HG03095 (cell line): ENCODE measurements at regions not wholly inside any gene's neighbourhood (a gene's known extent, or its start where the extent isn't known, plus 50 kb on each side); places are given as distances from the start of the nearest gene placed in this dataset.

ENCODE experiments used
- ATAC-seq: cut with Tn5 transposase; IDR thresholded peaks from one replicate; pipeline ENCODE4 v1.9.1; 2021; ENCODE audit warnings: moderate library complexity; ENCODE audit not compliant: unreplicated experiment

DNA sequence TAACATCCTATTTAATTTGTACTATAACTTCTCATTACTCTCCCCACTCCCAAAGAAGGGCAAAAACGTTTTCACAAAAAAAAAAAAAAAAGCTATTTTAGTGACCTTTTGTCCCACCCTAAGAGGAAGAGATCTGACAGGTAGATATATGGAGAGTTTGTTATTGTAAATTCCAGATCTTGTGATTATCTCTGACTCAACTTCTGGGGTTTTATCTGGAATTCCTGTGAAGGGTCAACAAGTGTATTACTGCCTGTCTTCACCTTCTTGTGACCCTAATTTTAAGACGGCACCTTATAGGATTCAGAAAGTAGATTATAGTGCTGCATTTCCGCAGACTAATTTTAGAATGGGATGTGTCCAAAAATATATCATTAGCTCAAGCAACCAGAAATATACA lies 205.9 kb upstream of the CDIN1 start:
- no peak for ATAC-seq

DNA sequence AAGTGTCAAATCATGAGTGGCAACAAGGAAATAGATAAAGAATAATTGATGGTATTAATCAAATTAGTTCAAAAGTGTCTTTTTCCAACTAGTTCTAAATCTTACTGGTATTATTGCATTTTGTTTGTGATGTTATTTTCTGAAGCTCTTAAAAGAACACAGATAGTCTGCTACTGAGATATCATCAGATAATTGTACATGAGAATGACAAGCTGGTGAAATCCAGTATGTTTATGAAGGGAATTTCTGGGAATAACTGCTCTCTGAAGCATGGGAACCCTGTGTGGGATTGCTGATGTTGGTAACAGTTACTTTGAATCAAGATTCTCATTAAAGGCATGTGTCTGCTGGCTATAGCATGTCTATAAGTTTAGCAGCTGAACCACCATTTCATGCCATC lies 190.3 kb upstream of the CDIN1 start:
- no peak for ATAC-seq

DNA sequence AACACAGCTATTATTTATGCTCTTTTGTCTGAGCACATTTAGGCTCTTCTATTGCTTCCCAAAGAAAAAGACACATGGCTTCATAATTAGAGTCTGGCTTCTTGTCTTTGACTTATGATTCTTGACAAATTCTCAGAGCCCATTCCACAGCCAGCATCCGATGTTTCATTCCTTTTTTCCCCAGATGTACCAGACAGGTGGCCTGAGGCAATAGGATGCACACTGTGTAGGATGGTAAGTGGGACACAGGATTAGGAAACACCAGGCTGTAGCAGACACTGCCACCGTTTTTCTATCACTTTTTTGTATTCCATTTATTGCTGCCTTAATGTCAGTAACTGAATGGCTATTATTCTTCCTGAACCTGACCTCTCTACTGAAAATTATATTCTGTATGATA lies 188.9 kb upstream of the CDIN1 start:
- ATAC-seq = no peak

DNA sequence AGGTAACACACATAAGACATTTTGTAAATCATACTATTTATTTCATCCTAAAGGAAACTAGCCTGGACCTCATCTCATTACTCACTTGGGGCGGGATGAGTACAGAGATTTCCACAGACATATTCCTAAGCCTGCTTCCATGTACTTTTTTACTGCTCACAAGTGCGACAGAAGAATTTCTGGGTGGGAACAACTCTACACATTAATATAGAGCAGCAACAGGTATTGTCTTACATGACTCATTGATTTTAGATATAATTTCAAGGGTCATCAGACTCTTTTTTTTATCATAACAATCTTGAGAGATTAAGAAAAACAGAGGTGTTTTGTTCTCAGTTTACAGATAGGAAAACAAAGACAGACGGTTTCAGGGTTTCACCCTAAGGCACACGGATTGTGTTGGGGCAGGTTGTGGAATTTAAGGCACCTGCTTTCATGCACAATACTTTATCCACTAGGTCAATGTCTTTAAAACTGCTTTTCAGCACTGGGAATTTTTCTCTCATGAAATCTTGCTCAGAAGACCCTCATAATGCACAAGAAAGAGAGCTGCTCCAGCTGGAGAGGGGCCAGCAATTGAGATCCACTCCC lies 186.7 kb upstream of the CDIN1 start:
- ATAC-seq = no peak

DNA sequence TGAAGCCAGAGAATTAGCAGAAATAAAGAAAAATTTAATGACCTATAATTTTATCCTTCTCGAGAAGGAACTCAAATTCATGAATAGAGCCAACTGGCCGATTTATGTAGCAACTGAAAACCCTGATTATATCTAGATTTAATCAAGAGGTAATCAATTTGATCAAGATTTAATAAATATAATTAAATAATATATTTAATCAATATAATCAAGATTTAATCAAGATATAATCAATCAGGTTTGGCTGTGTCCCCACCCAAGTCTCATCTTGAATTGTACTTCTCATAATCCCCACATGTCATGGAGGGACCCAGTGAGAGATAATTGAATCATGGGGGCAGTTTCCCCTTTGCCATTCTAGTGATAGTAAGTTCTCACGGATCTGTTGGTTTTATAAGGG lies 181.2 kb upstream of the CDIN1 start:
- ATAC-seq = no peak

DNA sequence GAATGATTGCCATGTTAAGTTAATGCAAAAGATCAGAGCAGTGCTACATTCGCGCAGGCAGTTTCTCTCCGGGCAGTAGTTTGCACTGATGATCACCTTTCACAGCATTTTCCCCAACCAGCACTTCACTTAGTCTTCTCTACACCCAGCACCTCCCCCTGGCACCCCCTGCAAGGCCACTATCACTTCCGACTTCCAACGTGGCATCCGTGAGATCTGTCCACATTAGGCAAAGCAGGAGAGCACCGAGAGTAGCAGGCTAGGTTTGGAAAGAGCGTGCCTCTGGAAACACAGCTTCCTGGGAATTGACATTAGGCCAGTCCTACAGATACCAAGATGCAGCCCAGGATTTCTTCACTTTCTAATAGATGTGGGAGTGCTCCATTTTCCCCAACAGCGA lies 180.2 kb upstream of the CDIN1 start:
- ATAC-seq = no peak

DNA sequence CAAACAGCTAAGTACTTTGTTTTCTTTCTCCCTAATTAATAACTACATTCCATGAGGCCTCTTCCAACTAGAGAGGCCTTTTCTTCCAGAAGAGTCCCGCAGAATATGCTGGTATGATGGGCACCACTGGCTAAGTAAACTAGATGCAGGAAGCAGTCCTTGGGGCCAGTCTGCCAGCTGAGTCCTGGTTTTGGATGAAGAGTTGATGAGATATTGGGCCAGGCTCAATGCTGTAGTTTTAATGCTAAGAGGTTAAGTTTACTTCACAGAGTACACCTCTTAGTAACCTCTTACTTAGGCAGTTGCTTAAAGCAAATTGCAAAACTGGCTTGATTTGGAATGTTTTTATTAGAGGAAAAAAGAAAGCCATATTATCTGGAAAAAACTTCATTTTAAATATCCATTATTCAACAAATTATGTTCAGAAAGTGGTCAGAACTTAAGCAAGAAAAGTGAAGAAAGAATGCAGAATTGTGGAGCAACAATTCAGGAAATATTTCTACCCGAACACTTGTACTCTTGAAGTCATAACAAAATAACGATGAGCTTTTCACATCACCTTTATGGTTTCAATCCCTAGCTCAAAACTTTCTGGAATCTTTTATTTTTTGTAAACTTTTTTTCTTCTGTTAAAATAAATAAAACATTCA lies 178.4 kb upstream of the CDIN1 start:
- no peak for ATAC-seq

DNA sequence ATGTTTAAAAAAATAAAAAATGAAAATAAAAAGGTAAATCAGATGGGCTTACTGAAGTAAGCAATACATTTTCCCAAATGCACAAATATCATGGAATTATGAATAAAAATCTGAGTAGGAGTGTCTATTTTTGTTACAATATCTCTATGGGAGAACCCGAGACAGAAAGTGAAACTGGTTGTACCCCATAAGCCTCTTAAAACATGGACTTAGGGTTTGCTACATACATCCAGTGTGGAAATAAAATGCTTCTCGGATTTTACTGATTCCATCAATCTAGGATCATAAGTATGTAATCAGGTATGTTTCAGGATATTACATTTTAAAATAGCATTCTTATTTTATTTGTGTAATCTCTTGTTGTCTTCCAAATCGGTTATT lies 177.8 kb upstream of the CDIN1 start:
- no peak for ATAC-seq

DNA sequence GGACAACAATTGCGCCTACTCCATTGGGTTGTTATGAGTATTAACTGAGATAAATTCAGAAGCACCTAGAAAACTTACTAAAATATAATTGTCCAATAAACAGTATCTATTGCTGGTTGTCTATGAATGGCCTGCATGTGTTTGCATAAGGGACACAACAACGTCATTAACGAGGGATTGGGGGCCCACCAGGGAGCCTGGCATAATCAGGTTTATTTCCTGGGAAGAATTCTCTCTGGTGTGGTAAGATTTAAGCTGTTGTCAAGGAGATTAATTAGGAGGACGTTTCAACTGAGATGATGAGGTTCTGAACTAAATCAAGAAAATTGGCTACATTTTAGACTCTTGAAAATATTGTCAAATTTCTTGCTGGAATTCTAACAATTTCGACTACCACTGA lies 176.1 kb upstream of the CDIN1 start:
- no peak for ATAC-seq

DNA sequence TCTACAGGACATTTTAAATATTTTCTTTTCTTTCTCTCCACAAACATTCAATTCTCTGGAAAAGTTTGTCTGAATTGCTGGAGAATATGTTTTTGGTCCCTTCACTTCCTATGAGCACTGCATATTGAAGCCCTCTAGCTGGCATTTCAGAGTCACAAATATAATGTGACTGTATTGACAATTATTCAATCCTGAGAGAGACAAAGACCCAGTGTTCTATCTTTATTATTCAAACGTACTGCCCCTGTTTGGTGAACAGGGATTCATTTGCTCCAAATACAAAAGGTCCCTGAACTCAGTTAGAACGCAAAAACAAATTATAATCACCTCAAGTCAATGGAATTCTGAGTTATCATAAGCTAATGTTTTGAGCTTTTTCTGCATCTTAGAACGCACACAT lies 173.1 kb upstream of the CDIN1 start:
- ATAC-seq = no peak

DNA sequence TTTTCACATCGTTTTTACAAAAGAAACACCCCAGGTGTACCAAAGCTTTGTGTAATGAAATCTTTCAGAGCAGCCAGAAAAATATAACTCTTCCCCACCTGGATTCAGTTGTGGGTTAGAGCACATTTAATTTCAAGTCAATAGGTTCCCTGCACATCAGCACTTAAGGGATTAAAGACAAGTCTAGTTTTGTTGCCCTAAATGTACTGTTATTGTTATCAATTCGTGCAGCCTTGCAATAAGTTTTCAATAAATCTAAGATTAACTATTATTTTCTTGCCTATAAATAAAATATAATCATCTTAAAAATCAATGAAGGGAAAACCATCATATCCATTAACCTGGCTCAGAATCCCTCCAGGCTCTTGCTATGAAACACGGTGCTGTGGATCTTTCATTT lies 172.5 kb upstream of the CDIN1 start:
- no peak for ATAC-seq

DNA sequence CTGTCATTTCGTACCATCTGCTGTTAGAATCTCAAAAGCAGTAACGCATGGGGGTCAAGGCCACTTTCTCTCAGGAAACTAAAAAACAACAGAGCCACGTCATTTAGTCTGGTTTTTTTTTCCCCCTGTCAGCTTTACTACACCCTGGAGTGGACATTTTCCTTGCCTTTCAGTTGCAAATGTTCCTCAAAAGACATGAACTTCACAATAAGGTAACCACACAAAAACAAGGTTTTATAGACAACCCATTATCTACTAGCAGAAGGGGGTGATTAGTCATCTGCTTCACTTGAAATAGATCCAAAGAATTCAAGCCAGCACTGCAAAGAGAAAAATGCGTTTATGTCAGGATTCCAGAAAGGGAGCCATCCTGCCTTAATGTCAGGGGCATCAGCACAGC lies 171.8 kb upstream of the CDIN1 start:
- ATAC-seq = no peak

DNA sequence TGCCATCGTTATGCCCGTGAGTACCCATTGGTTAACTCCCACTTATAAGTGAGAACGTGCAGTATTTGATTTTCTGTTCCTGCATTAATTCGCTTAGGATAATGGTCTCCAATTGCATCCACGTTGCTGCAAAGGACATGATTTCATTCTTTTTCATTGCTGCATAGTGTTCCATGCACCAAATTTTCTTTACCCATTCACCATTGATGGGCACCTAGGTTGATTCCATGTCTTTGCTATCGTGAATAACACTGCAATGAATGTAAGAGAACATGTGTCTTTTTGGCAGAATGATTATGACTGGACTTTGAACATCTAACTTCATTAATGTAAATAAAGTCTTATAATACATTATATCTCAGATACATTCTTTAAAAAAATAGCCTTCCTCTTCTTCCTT lies 169.6 kb upstream of the CDIN1 start:
- ATAC-seq = no peak

DNA sequence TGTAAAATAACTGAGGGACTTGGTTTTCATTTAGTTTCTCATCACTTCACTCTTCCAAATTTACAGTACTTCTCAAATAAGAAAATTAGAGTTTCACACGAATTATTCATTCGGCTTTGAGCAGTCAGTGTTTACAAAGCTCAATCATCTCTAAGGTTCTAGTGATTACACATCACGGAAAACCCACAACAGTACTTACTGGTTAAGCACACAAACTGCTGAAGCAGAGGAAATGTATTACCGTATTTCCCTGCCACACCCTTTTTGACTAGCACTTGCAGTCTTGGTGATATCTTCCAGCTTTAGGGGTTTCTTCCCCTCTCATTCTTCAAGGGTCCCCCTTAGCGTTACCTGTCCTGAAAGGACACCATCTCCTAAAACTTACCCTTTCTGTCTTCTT lies 164.8 kb upstream of the CDIN1 start:
- no peak for ATAC-seq

DNA sequence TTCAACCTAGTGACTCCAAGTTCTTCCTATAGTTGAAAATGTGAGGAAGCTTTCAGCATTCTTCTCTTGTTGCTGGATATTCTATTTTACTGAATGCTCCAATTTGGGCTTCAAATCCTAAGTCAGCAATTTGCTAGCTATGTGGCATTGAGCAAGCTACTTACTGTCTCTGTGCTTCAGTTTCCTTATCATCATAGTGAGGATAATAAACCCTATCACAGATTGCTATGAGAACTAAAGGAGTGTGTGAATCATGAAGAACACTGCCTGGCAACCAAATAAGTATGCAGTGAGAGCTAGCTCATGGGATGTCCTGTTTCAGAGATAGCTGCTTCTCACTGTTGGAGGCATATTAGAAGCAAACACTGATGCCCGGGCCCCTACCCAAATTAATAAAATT lies 163.8 kb upstream of the CDIN1 start:
- no peak for ATAC-seq

DNA sequence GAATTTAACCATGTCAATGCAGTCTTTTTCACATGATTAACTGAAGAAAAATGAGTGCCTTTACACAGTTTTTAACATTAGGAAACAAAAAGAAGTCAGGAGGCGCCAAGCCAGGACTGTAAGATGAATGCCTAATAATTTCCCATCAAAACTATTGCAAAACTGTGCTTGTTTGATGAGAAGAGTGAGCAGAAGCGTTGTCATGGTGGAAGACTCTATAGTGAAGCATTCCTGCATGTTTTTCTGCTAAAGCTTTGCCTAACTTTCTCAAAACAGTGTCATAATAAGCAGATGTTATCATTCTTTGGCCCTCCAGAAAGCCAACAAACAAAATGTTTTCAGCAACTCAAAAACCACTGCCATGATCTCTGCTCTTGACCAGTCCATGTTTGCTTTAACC lies 156.8 kb upstream of the CDIN1 start:
- ATAC-seq = no peak

DNA sequence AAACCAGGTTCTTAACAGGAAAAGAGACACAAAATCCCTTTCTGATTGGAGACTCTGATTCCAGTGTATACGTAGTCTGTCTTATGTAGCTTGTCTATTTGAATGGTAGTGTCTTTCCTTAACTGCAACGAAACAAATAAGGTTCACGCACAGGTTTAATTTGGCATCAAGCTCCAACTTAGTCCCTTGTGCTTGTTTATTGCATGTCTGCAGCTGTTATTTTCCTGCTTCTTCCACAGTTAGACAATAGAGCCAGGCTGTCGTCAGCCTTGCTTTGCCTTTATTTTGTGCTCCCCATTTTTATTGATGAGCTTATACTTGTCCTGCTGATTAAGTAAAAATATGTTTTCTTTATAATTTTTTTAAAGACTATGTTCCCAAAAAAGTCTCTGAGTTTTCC lies 152.7 kb upstream of the CDIN1 start:
- ATAC-seq = no peak

DNA sequence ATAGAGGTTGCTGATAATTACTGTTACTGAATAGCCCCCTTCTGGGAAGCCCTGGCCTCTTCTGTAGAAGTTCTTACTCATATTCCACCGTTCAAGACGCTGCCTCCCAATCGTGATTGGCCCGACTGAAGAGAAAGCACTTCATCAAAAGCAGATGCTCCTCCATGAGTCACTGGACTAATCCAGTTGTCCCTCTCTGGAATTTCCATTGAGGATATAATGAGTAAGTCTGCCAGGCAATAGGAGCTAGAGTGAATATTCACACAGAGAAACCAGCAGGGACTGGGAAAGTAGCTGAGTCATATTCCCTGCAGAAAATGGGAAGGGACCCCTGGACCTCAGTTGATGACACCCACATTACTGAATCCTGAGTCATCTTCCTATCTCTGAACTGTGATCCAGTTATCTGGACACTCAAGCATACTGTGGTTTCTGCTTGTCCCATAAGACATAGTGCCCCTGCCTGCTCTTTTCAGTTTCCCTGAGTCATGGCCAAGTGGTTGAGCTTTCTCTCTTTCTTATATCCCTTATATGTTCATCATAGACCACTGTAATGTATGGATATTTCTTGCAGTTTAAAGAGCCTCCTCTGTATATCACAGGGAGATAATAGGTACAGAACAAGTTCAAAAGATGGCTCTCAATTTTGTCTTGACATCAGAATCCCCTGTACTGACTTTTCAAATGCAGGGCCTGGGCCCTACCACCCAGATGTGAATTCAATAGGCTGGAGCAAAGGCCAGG lies 151.2 kb upstream of the CDIN1 start:
- no peak for ATAC-seq

DNA sequence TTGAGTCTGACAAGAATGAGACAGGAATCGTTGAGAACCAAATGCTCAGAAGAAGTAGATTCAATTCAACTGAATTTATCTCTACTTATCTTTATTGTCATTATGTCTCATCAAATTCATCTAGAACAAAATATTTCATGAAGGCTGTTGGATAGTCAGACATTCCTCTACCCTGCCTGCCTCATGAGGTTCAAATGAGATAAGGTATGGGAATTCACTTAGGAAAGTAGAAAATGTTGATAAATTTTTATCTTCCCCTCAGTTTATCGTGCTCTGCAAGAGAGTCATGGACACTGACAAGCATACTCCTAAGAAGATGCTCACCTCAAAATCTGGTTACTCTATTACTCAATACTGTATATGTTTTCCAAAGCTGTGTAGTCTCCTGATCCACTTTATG lies 149.7 kb upstream of the CDIN1 start:
- ATAC-seq = no peak

DNA sequence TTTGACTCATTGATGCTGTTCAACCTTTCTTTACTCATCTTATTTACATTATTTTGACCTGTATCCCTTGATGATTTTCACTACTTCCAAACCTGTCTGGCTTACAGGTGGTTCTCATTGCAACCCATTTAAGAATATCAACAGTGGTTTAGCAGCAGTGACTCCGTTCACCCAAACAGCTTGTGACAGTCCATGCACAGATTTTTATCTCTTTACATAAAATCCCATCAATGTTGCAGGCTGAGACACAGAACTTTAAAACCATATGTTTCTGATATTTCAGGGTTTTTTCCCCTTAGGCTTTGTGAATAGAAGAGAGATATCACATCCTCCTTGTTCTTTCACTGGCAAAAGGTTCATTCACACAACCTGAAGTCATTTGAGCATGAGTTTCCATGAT lies 149.1 kb upstream of the CDIN1 start:
- no peak for ATAC-seq

DNA sequence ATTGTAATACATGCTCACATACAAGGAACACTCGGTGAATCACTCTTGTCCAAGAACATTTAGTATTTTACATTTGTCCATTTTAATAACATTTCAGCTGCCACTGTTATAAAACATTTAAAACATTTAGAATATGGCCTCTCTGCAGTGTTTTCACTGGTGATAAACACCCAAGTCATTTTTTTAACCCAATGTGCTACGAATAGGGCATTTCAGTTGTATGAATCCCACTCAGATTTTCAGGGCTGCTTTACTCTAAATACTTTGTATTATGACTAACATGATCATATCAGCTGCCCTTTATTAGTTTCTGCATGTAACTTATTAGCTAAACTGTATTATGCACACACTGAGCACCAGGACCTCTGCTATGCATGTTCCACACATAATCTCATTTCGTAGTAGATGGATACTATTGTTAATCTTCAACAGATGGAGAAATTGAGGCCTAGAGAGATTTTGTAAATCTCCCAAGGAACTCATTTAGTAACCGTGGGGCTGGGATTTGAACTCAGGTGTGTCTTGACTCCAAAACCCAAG lies 148.6 kb upstream of the CDIN1 start:
- no peak for ATAC-seq

DNA sequence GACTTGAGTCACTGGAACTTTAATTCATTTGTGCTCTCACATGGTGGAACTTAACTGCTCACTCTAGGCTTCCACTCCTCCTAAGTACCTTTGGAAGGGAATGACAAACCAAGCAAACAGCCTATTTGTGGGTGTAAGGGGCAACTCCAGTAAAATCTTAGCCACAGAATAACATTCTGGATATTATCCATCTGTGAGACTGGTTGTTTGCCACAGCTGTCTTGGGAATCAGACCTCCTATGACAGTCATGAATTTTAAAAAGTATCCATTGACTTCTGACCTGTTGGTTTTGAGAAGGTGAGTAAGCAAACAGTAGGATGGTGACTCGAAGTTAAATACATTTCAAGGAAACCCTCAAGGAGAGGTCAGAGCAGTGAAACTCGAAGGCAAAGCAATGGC lies 147.3 kb upstream of the CDIN1 start:
- ATAC-seq = no peak
